Occipital lobe (tissue), 1 donor: ENCODE measurements at regions not wholly inside any gene's neighbourhood (a gene's known extent, or its start where the extent isn't known, plus 50 kb on each side); places are given as distances from the start of the nearest gene placed in this dataset.
"Not testable (repeated sequence)": the region's sequence is repeated elsewhere in the genome, so short reads cannot be mapped to it uniquely, and the experiment has no call there.

Experiments used
- DNase-seq: peaks from one replicate; lab custom pipeline; 2025; lab: John Stamatoyannopoulos, UW

GRCh38 chr7:109456116-109456515, 886.4 kb downstream of the DNAJB9 start:
- no peak for DNase-seq

GRCh38 chr7:109460296-109460695, 890.6 kb downstream of the DNAJB9 start:
- DNase-seq: no peak

GRCh38 chr7:109462171-109462570, 892.5 kb downstream of the DNAJB9 start:
- DNase-seq: no peak

- DNase-seq: not testable (repeated sequence)
Measured at GRCh38 chr7:109467729-109468128, 898.1 kb downstream of the DNAJB9 start.

GRCh38 chr7:109473172-109473571, 903.5 kb downstream of the DNAJB9 start:
- DNase-seq: no peak

GRCh38 chr7:109476409-109476808, 906.7 kb downstream of the DNAJB9 start:
- DNase-seq: no peak

GRCh38 chr7:109479388-109479787, 909.7 kb downstream of the DNAJB9 start:
- no peak for DNase-seq

- not testable (repeated sequence) for DNase-seq
Measured at GRCh38 chr7:109490607-109491006, 920.9 kb downstream of the DNAJB9 start.

GRCh38 chr7:109497053-109497452, 927.4 kb downstream of the DNAJB9 start:
- no peak for DNase-seq

GRCh38 chr7:109498131-109498530, 928.5 kb downstream of the DNAJB9 start:
- DNase-seq: no peak

- no peak for DNase-seq
Measured at GRCh38 chr7:109503421-109503820, 933.7 kb downstream of the DNAJB9 start.

GRCh38 chr7:109522585-109522984, 952.9 kb downstream of the DNAJB9 start:
- DNase-seq: no peak

- no peak for DNase-seq
Measured at GRCh38 chr7:109527833-109528232, 958.2 kb downstream of the DNAJB9 start.

GRCh38 chr7:109529712-109530111, 960.0 kb downstream of the DNAJB9 start:
- no peak for DNase-seq

GRCh38 chr7:109532262-109532992, 962.8 kb downstream of the DNAJB9 start:
- no peak for DNase-seq

GRCh38 chr7:109545686-109546085, 976.0 kb downstream of the DNAJB9 start:
- DNase-seq: no peak

GRCh38 chr7:109549471-109550193, 980.0 kb downstream of the DNAJB9 start:
- peak; percentile 2 for DNase-seq

GRCh38 chr7:109552017-109552416, 982.3 kb downstream of the DNAJB9 start:
- DNase-seq: no peak

- DNase-seq: no peak
Measured at GRCh38 chr7:109577265-109577664, 1007.6 kb downstream of the DNAJB9 start.

- no peak for DNase-seq
Measured at GRCh38 chr7:109579901-109580300, 1010.2 kb downstream of the DNAJB9 start.

GRCh38 chr7:109582211-109582610, 1012.5 kb downstream of the DNAJB9 start:
- DNase-seq: no peak

GRCh38 chr7:109596948-109597347, 1027.3 kb downstream of the DNAJB9 start:
- DNase-seq: not testable (repeated sequence)

- DNase-seq: no peak
Measured at GRCh38 chr7:109611656-109612055, 1042.0 kb downstream of the DNAJB9 start.
